Esophagus (tissue), 2 donors: ENCODE measurements at regions not wholly inside any gene's neighbourhood (a gene's known extent, or its start where the extent isn't known, plus 50 kb on each side); places are given as distances from the start of the nearest gene placed in this dataset.

Experiments
- H3K27ac ChIP-seq, 2 donors: one replicate each; pipeline ENCODE4 v1.5.1; 2013; ENCODE audit warnings: low read depth in 2 of 2, mild to moderate bottlenecking in 2 of 2, inconsistent platforms in 1 of 2, low read length in 1 of 2, moderate library complexity in 1 of 2
- H3K27me3 ChIP-seq, 2 donors: one replicate each; pipeline ENCODE4 v1.6.1; 2013; ENCODE audit warnings: low read length in 2 of 2, control low read depth in 1 of 2, mild to moderate bottlenecking in 1 of 2; ENCODE audit not compliant: insufficient read depth in 2 of 2, control insufficient read depth in 1 of 2
- H3K36me3 ChIP-seq, 2 donors: one replicate each; pipeline ENCODE4 v1.6.1; 2013; ENCODE audit warnings: low read length in 1 of 2; ENCODE audit not compliant: control insufficient read depth in 2 of 2, insufficient read depth in 2 of 2
- H3K4me1 ChIP-seq, 2 donors: one replicate each; pipeline ENCODE4 v1.6.1; 2013; ENCODE audit warnings: low read length in 1 of 2; ENCODE audit not compliant: control insufficient read depth in 2 of 2, insufficient read depth in 2 of 2
- H3K4me3 ChIP-seq, 2 donors: one replicate each; pipeline ENCODE4 v1.5.1; 2013; ENCODE audit warnings: low read length in 2 of 2, mild to moderate bottlenecking in 2 of 2, low read depth in 1 of 2, moderate library complexity in 1 of 2
- H3K9me3 ChIP-seq, 2 donors: one replicate each; pipeline ENCODE4 v1.6.1; 2013; ENCODE audit warnings: mild to moderate bottlenecking in 2 of 2, low read depth in 1 of 2, low read length in 1 of 2, moderate library complexity in 1 of 2; ENCODE audit not compliant: control insufficient read depth in 2 of 2, insufficient read depth in 1 of 2
- WGBS, 2 donors: extraction: QIAGEN DNeasy Blood & Tissue Kit; methylation state at CpG; one replicate each; pipeline ENCODE4 v1.1.7; 2013; 5-methylcytosine and 5-hydroxymethylcytosine counted together
- donor health status: healthy with polysubstance abuse.
- donor health status: Bipolar disorder and iron deficiency.

DNA sequence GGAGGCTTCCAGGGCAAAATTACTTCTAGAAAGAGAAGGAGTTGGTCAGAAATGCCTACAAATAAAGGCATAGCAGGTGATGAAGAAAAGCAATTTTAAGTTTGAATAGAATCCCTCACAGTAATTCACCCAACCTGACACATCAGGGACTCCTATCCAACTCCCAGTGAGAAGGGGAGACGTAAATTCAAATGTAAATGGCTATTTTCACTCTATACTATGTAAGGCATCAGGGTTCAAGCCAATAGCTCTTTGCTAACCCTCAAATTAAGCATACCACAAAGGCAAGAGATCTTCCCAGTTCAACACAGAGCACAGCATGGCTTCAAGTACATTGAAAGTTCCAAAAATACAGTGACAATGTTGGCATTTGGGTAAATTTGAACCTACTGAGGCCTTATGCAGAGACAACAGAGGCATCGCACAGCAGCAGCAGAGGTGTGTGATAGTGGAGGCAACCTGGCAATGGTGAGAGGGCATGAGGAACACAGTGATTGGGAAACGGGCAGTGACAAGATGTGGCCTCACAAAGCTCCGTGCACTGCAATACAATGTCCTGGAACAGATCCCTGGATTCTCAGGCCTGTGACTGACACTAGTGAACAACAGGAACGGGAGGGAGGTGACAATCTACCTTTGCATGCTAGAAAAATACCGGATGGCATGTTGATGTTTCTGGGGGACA, 95.7 kb downstream of the VSTM2A start:
- H3K27ac ChIP-seq = no peak overlapping the region
- WGBS, 2 donors = 64 to 67% methylated on average over 6 of the region's 6 CpGs
- H3K27me3 ChIP-seq = no peaks in the 10 kb centered on the region
- no peaks in the 10 kb centered on the region for H3K36me3 ChIP-seq
- H3K4me3 ChIP-seq = no peak overlapping the region
- no peaks in the 10 kb centered on the region for H3K4me1 ChIP-seq
- H3K9me3 ChIP-seq = no peaks in the 10 kb centered on the region

GRCh38 chr7:54632696-54633095, 90.5 kb downstream of the VSTM2A start:
- H3K27ac ChIP-seq = no peak overlapping the region
- WGBS, 2 donors = 47 to 53% methylated on average over 4 of the region's 4 CpGs
- no peak overlapping the region for H3K4me3 ChIP-seq
- H3K9me3 ChIP-seq = no peaks in the 10 kb centered on the region
- no peaks in the 10 kb centered on the region for H3K27me3 ChIP-seq
- H3K4me1 ChIP-seq = no peaks in the 10 kb centered on the region
- no peaks in the 10 kb centered on the region for H3K36me3 ChIP-seq

- Histone ChIP-seq H3K4me3 (no peak overlapping the region), H3K4me1 (no peaks in the 10 kb centered on the region), H3K27ac (no peak overlapping the region), H3K36me3 (no peaks in the 10 kb centered on the region), H3K27me3 (no peaks in the 10 kb centered on the region), H3K9me3 (no peaks in the 10 kb centered on the region)
- 70 to 71% methylated on average over 4 of the region's 4 CpGs for WGBS, 2 donors
These were observed 87.6 kb downstream of the VSTM2A start for GRCh38 chr7:54629771-54630170.

- Histone ChIP-seq H3K36me3 (no peaks in the 10 kb centered on the region), H3K4me1 (no peaks in the 10 kb centered on the region)
These were observed 80.6 kb downstream of the VSTM2A start for GRCh38 chr7:54622696-54623309.

More at GRCh38 chr7:54622696-54623309, 80.6 kb downstream of the VSTM2A start:
- WGBS, 2 donors = 79% methylated on average over 3 of the region's 3 CpGs
- Histone ChIP-seq H3K27ac (no peak overlapping the region), H3K9me3 (no peaks in the 10 kb centered on the region), H3K27me3 (no peaks in the 10 kb centered on the region), H3K4me3 (no peak overlapping the region)
